Umbilical cord (tissue), 1 donor: ENCODE measurements at regions not wholly inside any gene's neighbourhood (a gene's known extent, or its start where the extent isn't known, plus 50 kb on each side); places are given as distances from the start of the nearest gene placed in this dataset.
A peak's percentile ranks its signal among the peaks of the same experiment; 100 is the strongest.
"Not testable (repeated sequence)": the region's sequence is repeated elsewhere in the genome, so short reads cannot be mapped to it uniquely, and the experiment has no call there.

Source experiments
- DNase-seq: peaks from one replicate; pipeline ENCODE4 v3.0.0-alpha.2; 2015; ENCODE audit warnings: low spot score

GRCh38 chr5:136924490-136924889 lies 559.1 kb upstream of the TRPC7 start:
- no peak for DNase-seq

GRCh38 chr5:136910625-136911024 lies 545.3 kb upstream of the TRPC7 start:
- no peak for DNase-seq

DNA sequence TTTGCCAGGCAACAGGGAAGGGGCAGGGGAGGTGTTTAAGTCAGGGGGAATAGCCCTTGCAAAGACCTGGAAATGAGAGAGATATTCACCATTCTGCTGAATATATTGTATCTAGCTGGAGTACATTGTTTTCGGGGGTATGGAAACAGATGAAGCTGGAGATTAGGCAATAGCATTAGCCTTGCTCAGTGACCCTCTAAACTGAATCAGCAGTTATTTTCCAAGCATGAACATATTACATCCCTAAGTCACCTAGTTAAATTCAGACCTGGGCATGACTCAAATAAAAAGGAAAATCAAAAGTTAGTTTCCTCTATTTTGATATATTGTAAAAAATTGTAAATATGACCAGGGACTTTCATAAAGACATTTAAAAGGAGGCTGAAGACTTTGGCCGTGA lies 544.6 kb upstream of the TRPC7 start:
- no peak for DNase-seq

DNA sequence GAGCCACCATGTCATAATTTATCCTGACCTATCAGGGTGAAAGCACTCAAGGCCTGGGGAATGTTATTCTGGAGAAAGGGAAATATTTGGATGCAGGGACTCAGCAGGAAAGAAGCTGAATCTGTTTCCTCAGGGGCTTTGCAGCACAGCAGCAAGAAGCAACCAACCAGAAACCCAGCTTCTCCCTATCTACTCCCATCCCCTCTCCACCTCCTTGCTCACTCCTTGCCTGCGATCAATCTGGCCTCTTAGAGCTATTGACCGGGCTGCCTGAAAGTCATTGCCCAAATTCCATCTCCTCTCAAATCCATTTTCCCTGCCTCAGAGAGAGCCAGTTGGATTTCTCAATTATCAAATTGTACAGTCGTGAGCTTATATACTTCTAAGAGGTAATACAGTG lies 542.0 kb upstream of the TRPC7 start:
- DNase-seq: no peak

DNA sequence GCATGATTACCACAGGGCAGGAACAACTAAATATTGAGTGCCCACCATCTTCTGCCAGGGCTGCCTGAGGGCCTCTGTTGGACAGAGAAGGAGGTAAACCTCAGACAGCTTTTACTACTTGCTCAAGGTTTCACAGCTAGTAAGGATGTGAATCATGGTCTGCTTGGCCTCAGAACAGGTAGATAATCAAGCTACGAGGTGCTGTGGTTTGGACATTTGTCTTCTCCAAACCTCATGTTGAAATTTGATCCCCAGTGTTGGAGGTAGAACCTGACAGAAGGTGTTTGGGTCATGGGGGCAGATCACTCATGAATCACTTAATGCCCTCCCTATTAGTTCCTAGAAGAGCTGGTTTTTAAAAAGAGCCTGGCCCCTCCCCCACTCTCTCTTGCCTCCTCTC lies 541.2 kb upstream of the TRPC7 start:
- DNase-seq: no peak

DNA sequence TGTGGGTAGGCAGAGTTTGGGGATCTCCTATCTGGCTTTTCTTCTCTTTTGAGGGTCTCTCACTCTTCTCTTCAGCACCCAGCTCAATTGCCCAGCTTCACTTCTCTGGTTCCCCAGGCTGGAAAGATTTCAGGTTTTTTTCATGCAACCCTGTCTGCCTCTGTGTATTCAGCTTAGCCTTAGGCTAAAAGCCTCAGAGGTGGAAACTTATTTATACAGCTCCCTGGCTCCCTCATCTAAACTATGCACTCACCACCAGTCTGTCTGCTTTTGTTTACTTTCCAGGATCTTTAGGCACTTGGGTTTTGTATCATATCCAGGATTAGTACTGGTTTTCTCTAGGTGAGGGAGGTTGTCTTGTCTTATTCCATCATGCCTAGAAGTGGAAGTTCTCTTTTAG lies 540.2 kb upstream of the TRPC7 start:
- no peak for DNase-seq

GRCh38 chr5:136894070-136894469 lies 528.7 kb upstream of the TRPC7 start:
- no peak for DNase-seq

- DNase-seq: peak; percentile 55
Observed at GRCh38 chr5:136892000-136892399, 526.7 kb upstream of the TRPC7 start.

- DNase-seq: no peak
Observed at GRCh38 chr5:136891175-136891972, 526.0 kb upstream of the TRPC7 start.

GRCh38 chr5:136890431-136891148 lies 525.2 kb upstream of the TRPC7 start:
- DNase-seq: no peak

DNA sequence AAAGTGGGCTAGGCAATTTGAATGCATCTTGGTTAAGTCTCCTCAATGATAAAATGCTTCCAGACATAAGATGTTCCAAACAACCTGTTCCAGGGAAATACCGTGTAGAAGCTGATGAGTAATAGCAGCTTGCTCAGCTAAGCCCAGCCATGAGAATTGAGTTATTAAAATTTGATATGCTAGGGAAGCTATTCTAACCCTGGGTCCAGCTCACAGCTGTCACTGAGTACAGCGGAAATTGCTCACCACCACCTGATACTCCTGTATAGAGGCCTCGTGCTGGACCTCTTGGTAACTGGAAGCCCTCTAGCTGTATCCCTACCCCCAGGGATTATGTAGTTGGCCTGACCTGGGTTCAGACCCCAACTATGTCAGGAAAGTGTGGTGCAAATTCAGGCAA lies 521.3 kb upstream of the TRPC7 start:
- DNase-seq: no peak

- DNase-seq: no peak
Observed at GRCh38 chr5:136864960-136865359, 499.6 kb upstream of the TRPC7 start.

DNA sequence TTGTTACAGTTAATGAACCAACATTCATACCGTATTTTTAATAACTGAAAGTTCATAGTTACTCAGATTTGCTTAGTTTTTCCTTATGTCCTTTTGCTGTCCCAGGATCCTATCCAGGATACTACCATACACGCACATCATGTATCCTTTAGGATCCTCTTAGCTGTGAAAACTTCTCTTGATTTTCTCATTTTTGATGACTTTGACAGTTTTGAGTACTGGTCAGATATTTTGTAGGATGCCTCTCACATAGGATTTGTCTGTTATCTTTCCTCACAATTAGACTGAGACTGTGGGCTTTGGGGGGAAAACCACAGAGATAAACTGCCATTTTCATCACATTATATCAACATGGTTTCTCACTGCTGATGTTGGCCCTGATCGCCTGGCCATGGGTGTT lies 491.3 kb upstream of the TRPC7 start:
- DNase-seq: no peak

DNA sequence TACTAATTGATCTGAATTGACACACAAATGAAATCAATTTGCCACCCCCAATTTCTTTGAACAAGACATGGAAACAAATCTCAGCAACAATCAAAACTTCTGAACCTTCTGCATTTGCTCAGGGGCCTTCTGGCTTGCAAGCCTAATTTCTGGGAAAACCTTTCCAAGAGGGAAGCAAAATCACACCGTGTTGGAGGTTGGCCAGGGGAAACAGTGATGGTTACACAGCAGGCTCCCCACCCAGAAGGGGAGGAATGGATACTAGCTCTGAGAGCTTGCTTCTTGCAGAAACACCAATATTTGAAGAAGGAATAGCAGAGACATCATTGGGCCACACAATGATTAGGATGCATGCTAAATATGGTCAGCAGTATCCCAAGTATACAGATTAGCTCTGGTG lies 488.6 kb upstream of the TRPC7 start:
- DNase-seq: no peak

GRCh38 chr5:136840601-136841000 lies 475.3 kb upstream of the TRPC7 start:
- DNase-seq: no peak

DNA sequence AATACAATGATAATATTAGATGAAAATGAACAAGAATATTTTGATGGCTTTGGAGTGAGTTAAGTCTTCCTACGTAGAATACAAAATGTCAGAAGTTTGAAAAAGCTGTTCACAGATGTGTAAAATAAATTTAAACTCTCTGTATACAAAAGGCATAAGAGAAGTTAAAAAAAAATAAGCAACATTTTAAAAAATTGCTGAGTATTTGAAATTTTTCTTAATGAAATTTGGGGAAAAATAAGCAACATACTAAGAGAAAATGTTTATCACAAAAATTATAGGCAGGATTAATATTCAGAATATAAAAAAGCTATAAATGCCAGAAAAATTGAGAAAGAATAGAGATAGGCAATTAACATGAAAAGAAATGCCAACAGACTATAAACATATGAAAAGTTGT lies 470.7 kb upstream of the TRPC7 start:
- DNase-seq: no peak

- DNase-seq: no peak
Observed at GRCh38 chr5:136820848-136821247, 455.5 kb upstream of the TRPC7 start.

DNA sequence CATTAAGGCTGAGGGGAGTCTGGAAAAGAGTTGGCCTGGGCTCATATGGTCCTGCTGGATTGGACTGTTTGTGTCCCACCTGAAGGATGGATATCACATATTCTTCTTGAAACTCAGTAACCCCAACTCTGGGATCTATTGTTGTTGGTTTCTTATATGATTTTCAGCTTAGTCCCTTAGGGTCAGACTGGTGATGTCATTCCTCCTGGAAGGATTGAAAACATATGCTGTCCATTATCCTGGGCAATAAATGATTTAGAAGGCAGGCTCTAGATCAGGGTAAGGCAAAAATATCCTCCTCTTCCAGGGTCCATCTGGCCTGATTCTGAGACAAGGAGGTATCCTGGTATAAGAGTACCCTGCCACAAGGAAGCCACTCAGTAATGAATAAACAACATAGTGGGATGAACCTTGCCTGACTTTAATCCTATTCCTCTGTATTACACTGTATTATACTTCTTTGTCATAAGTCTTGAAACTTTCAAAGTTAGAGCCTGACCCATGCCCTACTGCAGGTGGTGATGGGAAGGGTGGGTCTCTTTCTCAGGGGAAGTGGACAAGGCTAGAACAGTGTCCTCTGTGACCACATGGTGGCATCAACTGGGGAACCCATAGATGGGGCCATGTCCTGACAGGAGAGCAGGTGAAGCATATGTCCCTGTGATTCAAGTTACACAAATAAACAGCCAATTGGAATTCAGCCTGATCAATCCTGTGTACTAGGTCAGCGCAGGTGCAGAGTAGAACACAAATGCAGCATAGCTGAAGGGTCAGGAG lies 454.4 kb upstream of the TRPC7 start:
- DNase-seq: no peak

DNA sequence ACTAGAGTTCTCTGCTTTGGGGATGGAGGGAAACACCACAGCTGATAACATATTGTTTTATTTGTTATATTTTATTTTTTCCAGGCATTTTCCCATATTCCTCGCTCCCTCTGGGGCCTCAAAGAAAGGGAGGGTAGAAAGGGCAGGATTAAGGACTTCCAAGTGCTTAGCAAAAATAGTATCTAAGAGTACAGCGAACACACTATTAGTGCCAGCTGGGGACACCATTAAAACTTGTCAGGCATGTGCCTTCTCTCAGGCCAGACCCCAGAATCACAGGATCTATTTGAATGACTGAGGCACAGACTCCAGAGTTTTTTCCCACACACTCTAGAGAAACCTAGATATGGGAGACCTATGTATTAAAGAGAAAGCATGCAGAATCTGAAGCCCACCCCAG lies 451.0 kb upstream of the TRPC7 start:
- no peak for DNase-seq

DNA sequence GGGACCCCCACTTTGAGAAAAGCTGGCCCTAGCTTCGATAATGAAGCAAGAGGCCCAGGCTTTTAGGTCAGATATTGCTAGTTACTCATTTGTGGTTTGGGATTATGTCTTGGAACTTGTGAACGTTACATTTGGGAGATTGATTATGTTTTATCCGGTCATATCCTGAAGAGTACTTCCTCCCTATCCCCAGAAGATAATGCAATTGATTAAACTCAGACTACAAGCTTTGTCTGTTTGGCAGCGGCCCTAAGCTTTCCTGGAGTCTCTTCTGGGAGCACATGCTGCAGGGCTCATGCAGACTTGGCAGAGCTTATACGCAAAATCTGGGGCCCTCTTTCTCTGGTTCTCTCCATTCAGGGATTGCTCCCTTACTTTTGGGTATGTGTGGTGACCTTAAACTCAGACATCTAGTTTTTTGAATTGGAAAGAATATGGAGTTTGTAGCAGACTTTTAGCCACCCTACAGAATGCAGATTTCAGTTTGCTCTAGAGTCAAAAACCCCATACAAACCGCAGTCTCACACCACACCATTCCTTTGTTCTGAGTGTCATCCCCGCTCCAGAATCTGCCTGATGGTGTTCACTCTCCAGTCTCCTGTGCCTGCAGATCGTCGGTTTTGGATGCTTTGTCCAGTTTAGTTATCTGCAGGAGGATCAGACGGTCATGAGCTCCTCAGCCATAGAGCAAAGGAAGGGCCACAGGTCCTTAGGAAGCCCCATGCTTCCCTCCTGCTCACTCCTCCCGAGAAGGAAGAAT lies 449.5 kb upstream of the TRPC7 start:
- peak; percentile 75 for DNase-seq

DNA sequence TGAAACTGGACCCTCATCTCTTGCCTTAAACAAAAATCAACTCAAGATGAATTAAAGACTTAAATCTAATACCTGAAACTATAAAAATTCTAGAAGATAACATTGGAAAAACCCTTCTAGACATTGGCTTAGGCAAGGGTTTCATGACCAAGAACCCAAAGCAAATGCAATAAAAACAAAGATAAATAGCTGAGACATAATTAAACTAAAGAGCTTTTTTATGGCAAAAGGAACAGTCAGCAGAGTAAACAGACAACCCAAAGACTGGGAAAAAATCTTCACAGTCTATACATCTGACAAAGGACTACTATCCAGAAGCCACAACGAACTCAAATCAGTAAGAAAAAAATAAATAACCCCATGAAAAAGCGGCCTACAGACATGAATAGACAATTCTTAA lies 446.9 kb upstream of the TRPC7 start:
- not testable (repeated sequence) for DNase-seq

DNA sequence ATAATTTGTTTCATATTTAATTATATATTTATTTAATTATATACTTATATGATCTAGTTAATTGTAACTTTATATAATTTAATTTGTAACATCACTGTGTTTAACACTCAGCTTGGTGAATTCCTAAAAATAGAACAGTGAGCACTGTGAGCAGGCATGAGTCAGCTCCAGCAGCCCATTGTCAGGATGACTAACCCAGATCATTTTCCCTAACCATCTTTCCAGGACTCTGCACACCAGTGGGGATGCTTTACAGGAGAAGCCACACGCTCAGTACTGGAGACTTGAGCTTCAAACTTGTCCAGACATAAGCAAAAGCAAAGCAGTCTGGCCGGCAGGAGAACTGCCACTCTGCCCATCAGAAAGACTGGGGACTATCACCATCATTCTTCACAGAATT lies 446.2 kb upstream of the TRPC7 start:
- peak; percentile 59 for DNase-seq
